ENCODE measurements at regions not wholly inside any gene's neighbourhood (a gene's known extent, or its start where the extent isn't known, plus 50 kb on each side); places are given as distances from the start of the nearest gene placed in this dataset.

DNA sequence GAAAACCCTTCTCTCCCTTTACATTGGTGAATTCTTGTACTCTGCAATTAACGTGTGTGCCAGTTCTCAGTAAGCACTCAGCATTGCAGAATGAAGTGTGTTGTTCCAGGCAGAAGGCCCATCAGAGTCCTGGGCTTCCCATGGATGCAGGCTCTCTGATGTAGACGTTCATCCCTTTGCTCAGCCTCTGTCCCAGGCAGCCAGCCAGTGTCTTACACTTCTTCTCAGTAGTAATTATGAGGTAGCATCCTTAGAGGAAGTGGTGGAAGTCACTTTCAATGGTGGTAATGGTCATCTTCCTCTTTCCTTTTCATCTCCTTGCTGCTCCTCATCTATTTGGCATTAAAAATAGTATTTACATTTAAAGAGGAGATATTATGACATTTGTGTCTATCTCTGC lies 66.7 kb upstream of the FYN start:
- DNase-seq: no peak
- H3K4me1 Mint-ChIP-seq: peaks cover 2% of the 10 kb centered on the region
- WGBS, 2 experiments (ENCODE audit: insufficient coverage in 1 of 2, insufficient read length in 1 of 2): 83 to 85% methylated on average over 2 of the region's 2 CpGs
- H3K27me3 Mint-ChIP-seq (ENCODE audit: insufficient read depth): no peaks in the 10 kb centered on the region
- TF ChIP-seq, protein P1, sequence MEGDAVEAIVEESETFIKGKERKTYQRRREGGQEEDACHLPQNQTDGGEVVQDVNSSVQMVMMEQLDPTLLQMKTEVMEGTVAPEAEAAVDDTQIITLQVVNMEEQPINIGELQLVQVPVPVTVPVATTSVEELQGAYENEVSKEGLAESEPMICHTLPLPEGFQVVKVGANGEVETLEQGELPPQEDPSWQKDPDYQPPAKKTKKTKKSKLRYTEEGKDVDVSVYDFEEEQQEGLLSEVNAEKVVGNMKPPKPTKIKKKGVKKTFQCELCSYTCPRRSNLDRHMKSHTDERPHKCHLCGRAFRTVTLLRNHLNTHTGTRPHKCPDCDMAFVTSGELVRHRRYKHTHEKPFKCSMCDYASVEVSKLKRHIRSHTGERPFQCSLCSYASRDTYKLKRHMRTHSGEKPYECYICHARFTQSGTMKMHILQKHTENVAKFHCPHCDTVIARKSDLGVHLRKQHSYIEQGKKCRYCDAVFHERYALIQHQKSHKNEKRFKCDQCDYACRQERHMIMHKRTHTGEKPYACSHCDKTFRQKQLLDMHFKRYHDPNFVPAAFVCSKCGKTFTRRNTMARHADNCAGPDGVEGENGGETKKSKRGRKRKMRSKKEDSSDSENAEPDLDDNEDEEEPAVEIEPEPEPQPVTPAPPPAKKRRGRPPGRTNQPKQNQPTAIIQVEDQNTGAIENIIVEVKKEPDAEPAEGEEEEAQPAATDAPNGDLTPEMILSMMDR (conservative IDR thresholded peaks at IDR 0.05): no peak
- no peak overlapping the region for H3K27ac ChIP-seq (ENCODE audit: low read depth, low read length)
- peaks cover 2% of the 10 kb centered on the region for H3K36me3 Mint-ChIP-seq (ENCODE audit: low read depth)
- H3K9me3 ChIP-seq (ENCODE audit: control insufficient read depth, low read length): peaks cover 10% of the 10 kb centered on the region
- no peak overlapping the region for H3K4me3 Mint-ChIP-seq
- no peak overlapping the region for H3K27ac Mint-ChIP-seq
- H3K27me3 ChIP-seq (ENCODE audit: control insufficient read depth, insufficient read depth, low read length, poor library complexity, severe bottlenecking): no peaks in the 10 kb centered on the region
- no peaks in the 10 kb centered on the region for H3K4me1 ChIP-seq (ENCODE audit: control insufficient read depth, insufficient read depth, low read length)
- H3K9ac ChIP-seq (ENCODE audit: extremely low read depth, low read length, poor library complexity, severe bottlenecking): no peak overlapping the region
- H3K9me3 Mint-ChIP-seq: peaks cover 10% of the 10 kb centered on the region
- no peak overlapping the region for H3K4me3 ChIP-seq (ENCODE audit: low read length)
- H3K36me3 ChIP-seq (ENCODE audit: control insufficient read depth, insufficient read depth, low read length): no peaks in the 10 kb centered on the region

DNA sequence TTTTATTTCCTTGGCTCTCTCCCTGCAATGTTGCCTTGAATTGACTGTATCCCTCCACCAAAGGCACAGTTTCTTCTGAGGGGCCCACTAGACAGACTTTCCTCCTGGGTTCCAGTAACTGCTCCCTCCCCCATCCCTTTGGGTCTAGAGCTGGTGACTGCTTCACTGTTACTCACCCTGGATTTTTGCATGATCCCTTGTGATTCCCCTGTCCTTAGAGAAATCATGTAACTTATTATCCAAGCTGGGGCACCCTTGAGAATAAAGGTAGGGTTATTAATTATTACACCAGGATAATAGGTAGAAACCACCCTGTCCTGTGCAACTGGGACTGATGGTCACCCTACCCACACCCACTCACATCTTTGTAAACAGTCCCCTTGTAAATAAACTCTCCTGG lies 67.5 kb upstream of the FYN start:
- TF ChIP-seq, protein P1 (conservative IDR thresholded peaks at IDR 0.05): no peak
- H3K27me3 Mint-ChIP-seq (ENCODE audit: insufficient read depth): no peaks in the 10 kb centered on the region

DNA sequence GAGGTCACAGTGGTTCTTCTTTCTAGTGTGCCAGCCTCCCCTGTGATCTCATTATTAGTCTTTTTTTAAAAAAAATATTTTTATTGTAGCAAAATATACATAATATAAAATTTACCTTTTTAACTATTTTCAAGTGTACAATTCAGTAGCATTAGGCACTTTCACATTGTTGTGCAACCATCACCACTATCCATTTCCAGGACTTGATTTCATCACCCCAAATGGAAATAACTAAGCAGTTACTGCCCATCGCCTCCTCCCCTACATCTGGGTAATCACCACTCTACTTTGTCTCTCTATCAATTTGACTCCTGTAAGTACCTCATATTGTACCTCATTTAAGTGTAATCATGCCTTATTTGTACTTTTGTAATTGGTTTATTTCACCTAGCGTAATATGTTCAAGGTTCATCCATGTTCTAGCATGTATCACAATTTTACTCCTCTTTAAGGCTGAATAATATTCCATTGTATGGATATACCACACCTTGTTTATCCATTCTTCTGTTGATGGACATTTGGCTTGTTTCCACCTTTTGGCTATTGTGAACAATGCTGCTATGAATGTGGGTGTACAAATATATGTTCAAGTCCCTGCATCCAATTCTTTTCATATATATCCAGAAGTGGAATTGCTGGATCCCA lies 68.6 kb upstream of the FYN start:
- TF ChIP-seq, protein P1 (conservative IDR thresholded peaks at IDR 0.05): no peak

More for the DNA sequence above, 67.5 kb upstream of the FYN start:
- H3K4me1 ChIP-seq (ENCODE audit: control insufficient read depth, insufficient read depth, low read length): no peaks in the 10 kb centered on the region
- H3K36me3 ChIP-seq (ENCODE audit: control insufficient read depth, insufficient read depth, low read length): no peaks in the 10 kb centered on the region
- Mint-ChIP-seq H3K4me3 (no peak overlapping the region), H3K36me3 (ENCODE audit: low read depth) (peaks cover 2% of the 10 kb centered on the region), H3K4me1 (peaks cover 2% of the 10 kb centered on the region), H3K9me3 (peaks cover 10% of the 10 kb centered on the region), H3K27ac (no peak overlapping the region)
- H3K9ac ChIP-seq (ENCODE audit: extremely low read depth, low read length, poor library complexity, severe bottlenecking): no peak overlapping the region
- H3K27me3 ChIP-seq (ENCODE audit: control insufficient read depth, insufficient read depth, low read length, poor library complexity, severe bottlenecking): no peaks in the 10 kb centered on the region
- H3K27ac ChIP-seq (ENCODE audit: low read depth, low read length): no peak overlapping the region
- H3K4me3 ChIP-seq (ENCODE audit: low read length): no peak overlapping the region
- DNase-seq: no peak
- H3K9me3 ChIP-seq (ENCODE audit: control insufficient read depth, low read length): peaks cover 10% of the 10 kb centered on the region

More for the DNA sequence above, 68.6 kb upstream of the FYN start:
- no peak overlapping the region for H3K9ac ChIP-seq (ENCODE audit: extremely low read depth, low read length, poor library complexity, severe bottlenecking)
- peaks cover 2% of the 10 kb centered on the region for H3K36me3 Mint-ChIP-seq (ENCODE audit: low read depth)
- no peak overlapping the region for H3K4me3 Mint-ChIP-seq
- peaks cover 2% of the 10 kb centered on the region for H3K4me1 Mint-ChIP-seq
- H3K36me3 ChIP-seq (ENCODE audit: control insufficient read depth, insufficient read depth, low read length): no peaks in the 10 kb centered on the region
- H3K27ac ChIP-seq (ENCODE audit: low read depth, low read length): no peak overlapping the region
- peaks cover 10% of the 10 kb centered on the region for H3K9me3 ChIP-seq (ENCODE audit: control insufficient read depth, low read length)
- WGBS, 2 experiments (ENCODE audit: insufficient coverage in 1 of 2, insufficient read length in 1 of 2): 94 to 100% methylated on average over 1 to 2 of the region's 2 CpGs
- H3K4me1 ChIP-seq (ENCODE audit: control insufficient read depth, insufficient read depth, low read length): no peaks in the 10 kb centered on the region
- no peak for DNase-seq
- peaks cover 10% of the 10 kb centered on the region for H3K9me3 Mint-ChIP-seq
- no peak overlapping the region for H3K27ac Mint-ChIP-seq
- no peak overlapping the region for H3K4me3 ChIP-seq (ENCODE audit: low read length)
- H3K27me3 Mint-ChIP-seq (ENCODE audit: insufficient read depth): no peaks in the 10 kb centered on the region
- no peaks in the 10 kb centered on the region for H3K27me3 ChIP-seq (ENCODE audit: control insufficient read depth, insufficient read depth, low read length, poor library complexity, severe bottlenecking)

Data from endodermal cell (in vitro differentiated cells).